NCI-H82 treated with DMSO at 0.1 percent for 48 hours (cell line): ENCODE measurements at regions not wholly inside any gene's neighbourhood (a gene's known extent, or its start where the extent isn't known, plus 50 kb on each side); places are given as distances from the start of the nearest gene placed in this dataset.
"Not testable (repeated sequence)": the region's sequence is repeated elsewhere in the genome, so short reads cannot be mapped to it uniquely, and the experiment has no call there.

Experiments
- DNase-seq: peaks from one replicate; lab custom pipeline; 2025; ENCODE audit not compliant: unreplicated experiment; lab: John Stamatoyannopoulos, UW

DNA sequence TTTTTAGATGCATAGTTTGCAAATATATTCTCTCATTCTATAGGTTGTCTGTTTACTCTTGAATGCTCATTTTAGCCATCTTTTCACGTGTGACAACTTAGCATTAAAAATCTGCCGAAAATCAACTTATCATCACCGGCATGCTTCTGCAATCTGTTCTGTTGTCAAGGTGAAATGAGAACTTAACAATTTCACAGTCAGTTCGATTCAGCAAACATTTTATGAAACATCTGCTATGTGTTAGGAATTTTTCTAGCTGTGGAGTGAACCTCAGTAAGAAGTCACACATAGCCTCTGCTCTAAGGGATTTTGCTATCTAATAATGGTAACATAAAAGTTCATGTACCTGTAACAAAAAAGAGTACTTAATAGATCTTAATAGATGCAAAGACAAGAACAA is 256.1 kb downstream of the ZWINT start:
- no peak for DNase-seq

GRCh38 chr10:56104487-56104886 is 256.6 kb downstream of the ZWINT start:
- DNase-seq, result no peak

GRCh38 chr10:56096226-56096517 is 264.9 kb downstream of the ZWINT start:
- no peak for DNase-seq

GRCh38 chr10:56095506-56096225 is 265.4 kb downstream of the ZWINT start:
- no peak for DNase-seq

GRCh38 chr10:56093645-56094044 is 267.4 kb downstream of the ZWINT start:
- not testable (repeated sequence) for DNase-seq

DNA sequence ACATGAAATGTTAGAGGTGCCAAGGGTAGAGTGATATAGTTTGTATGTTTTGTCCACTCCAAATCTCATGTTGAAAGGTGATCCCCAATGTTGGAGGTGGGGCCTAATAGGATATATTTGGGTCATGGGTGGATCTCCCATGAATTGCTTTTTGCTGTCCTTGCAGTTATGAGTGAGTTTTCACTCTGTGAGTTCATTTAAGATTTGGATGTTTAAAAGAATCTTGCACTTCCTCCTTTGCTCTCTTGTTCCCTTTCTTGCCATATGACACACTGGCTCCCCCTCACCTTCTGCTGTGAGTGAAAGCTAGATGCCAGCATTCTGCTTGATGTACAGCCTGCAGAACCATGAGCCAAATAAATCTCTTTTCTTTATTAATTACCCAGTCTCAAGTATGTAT is 269.2 kb downstream of the ZWINT start:
- no peak for DNase-seq

DNA sequence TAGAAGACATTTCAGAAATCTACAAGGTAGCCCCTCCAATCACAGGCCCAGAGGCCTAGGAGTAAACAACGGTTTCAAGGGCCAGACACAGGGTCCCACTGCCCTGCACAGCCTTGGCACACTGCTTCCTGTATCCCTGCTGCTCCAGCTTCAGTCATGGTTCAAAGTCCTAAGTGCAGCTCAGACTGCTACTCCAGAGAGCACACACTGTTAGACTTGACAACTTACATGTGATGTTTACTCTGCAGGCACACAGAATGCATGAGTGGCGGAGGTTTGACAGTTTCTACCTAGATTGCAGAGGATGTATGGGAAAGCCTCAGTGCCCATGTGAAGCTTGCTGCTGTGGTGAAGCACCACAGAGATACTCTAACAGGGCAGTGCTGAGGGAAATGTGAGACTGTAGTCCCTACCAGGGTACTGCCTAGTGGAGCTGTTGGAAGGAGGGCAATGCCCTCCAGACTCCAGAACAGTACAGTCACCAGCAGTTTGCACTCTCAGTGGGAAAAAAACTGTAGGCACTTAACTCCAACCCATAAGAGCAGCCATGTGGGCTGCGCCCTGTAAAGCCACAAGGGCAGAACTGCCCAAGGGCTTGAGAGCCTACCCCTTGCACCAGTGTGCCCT is 270.0 kb downstream of the ZWINT start:
- DNase-seq, result no peak

DNA sequence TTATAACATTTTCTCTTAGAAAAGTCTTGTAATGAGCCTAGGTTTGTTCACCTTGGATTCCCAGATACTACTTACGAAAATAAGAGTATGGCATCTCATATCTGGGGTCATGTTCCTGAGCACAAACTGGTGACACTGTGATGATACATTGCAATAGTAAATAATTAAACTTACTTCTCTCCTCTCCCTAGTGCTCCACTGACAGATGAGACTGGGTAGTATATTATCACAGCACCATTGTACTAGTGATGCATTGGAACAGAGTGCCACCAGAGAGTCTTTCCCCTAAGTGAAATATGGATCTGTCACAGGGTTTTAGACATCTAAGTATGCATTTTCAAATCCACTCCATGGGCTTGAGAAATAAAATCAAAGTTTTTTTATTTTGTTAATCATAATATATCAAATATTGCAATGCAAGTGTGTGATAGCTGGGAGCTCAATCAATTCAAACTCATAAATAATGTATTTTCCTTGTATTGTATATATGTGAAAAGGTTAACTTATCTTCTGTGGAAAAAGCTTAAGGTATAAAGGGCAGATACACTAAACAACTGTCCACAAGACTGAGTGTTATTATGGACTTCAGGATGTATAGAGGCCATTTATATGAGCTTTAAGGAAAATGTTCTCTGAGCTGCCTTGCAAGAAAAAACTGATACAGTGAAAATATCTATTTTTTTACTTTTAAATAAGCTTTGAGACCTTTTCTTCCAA is 275.5 kb downstream of the ZWINT start:
- no peak for DNase-seq

GRCh38 chr10:56082169-56082568 is 278.9 kb downstream of the ZWINT start:
- no peak for DNase-seq

- no peak for DNase-seq
These were observed 292.4 kb downstream of the ZWINT start for GRCh38 chr10:56068473-56069263.

DNA sequence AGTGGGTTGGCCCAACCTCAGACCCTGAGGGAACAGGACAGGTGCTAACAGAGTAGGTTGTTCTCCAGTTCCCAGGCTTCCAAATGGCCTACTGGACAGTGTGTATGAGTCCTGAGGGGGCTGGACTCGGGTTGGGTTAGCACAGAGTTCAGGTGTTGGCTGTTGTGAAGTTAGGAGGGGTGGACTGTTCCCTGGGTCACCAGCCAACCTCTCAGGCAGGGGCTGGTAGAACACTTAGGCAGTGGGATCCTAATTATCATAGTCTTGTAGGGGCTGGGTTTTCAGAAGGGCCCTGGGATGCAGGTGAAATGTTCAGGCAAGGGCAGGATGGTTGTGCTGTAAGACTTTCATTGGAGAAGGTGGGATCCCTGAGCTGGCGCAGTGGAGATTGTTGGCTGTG is 293.0 kb downstream of the ZWINT start:
- no peak for DNase-seq

- no peak for DNase-seq
These were observed 297.4 kb downstream of the ZWINT start for GRCh38 chr10:56063642-56064041.

DNA sequence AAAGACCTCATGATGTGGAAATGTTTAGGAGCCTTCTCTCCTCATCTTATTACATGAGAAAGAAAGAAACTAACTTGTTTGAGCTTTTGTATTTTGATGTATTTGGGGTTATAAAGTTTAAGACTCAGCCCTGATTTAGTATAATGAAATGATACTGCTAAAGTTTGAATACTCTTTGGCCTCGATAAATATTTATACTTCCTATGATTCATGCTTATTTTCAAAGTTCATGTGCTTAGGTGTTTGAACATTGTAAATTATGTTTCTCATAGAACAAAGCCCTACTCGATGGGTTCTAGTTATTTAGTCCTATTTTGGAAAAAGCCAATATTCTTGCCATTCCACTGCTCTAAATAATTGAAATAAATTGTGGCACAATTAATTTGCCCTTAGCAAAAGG is 303.2 kb downstream of the ZWINT start:
- no peak for DNase-seq

DNA sequence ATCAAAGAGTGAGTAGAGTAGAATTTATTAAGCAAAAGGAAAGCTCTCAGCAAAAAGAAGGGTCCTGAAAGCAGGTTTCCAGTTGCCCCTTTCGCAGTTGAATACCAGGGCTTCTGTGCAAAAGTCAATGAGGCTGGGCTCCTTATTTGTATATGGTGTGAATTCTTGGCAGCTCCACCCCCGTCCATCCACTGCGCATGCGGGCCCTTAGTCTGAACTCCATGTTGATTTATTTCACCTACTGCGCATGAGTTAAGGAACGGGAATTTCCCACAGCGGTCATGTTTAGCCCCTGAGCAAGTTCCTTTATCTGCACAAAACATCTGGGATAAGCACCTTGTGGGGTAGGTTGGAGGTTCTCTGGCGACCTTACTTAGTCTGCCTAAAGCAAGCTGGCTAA is 325.6 kb downstream of the ZWINT start:
- no peak for DNase-seq

DNA sequence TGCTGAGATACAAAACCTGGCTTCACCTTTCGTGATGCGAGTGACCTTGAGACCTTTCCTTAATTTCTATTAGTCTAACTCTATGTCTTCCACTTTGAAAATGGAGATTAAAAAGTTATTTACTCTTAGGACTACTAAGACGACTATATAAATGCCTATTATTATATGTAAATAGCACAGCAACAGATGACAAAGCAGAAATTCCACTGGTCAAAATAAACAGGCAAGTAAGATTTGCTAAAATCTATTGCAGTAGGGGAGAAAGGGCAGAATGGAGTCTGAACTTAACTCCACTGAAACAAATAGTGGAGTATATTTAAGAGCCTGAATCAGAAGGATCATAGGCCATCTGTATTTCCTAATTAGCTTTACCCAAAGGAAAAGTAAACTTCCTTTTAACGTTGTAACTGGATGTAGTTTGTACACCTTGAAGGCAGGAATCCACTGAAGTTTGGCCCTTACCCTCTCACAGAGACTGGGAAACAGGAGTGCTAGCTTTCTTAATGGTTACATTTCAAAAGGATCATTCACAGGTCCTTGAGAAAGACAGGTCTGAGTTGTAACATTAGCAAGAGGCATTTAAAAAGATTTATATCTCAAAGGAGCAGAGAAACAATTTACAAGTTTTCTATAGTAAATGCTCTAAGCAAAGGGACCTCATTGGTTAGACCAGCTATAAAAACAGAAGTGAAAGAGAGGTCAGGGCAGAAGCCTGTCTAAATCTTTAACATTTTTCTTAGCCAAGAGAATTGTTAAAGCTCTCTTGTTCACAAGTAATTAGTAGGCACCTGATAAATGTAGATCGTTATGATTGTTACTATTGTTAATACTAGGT is 332.5 kb downstream of the ZWINT start:
- DNase-seq, result no peak

GRCh38 chr10:56012101-56012500 is 349.0 kb downstream of the ZWINT start:
- DNase-seq, result no peak

DNA sequence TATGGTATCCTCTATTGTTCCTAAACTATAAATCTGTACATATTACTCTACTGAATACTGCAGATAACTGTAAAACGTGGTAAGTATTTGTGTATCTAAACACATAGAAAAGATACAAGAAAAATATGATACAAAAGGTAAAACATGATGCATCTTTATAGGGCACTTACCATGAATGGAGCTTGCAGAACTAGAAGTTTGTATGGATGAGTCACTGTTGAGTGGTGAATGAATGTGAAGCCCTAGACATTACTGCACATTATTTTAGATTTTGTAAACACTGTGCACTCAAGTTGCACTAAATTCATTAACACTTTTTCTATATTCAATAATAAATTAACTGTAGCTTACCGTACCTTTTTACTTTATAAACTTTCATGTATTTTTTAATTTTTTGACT is 357.5 kb downstream of the ZWINT start:
- no peak for DNase-seq

- DNase-seq, result no peak
These were observed 371.9 kb downstream of the ZWINT start for GRCh38 chr10:55989188-55989587.

DNA sequence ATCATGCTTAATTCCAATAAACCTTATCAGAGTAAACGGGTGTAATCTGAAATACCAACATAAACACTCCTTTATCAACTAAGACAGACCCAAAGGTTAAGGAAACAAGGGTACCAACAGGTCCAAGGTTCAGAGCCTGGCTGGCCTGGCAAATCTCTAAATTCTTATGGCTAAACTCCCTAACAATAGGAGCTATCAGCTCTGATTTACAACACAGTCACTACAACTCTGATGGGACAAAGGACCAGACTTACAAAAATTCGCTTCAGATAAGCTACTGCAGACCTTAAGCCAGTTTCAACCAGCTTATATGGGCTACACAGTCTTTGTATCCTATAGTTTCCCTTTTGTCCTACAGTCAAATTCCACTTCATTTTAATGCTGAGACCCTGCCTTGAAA is 381.9 kb downstream of the ZWINT start:
- DNase-seq, result no peak

- DNase-seq, result no peak
These were observed 395.0 kb downstream of the ZWINT start for GRCh38 chr10:55966101-55966500.

GRCh38 chr10:55943403-55943802 is 417.7 kb downstream of the ZWINT start:
- DNase-seq, result no peak
